MM.1S (cell line): ENCODE measurements at regions not wholly inside any gene's neighbourhood (a gene's known extent, or its start where the extent isn't known, plus 50 kb on each side); places are given as distances from the start of the nearest gene placed in this dataset.
"Not testable (repeated sequence)": the region's sequence is repeated elsewhere in the genome, so short reads cannot be mapped to it uniquely, and the experiment has no call there.

Experiments
- DNase-seq: peaks from one replicate; pipeline ENCODE4 v3.0.0-alpha.2; 2015
- H2AFZ ChIP-seq: fragments of 300-600 bp; sonication (generic); 2 replicates; pipeline ENCODE4 v1.6.0; 2016; ENCODE audit warnings: antibody characterized with exemption, low read length
- H3F3A ChIP-seq: fragments of 300-600 bp; sonication (generic); 2 replicates; pipeline ENCODE4 v1.6.1; 2016; ENCODE audit warnings: mild to moderate bottlenecking, antibody characterized with exemption, low read length, moderate library complexity, mixed read lengths; ENCODE audit not compliant: insufficient read depth
- H3K27ac ChIP-seq: fragments of 300-600 bp; sonication (generic); 2 replicates; pipeline ENCODE4 v1.5.1; 2016; ENCODE audit warnings: mild to moderate bottlenecking, low read length
- H3K27me3 ChIP-seq: fragments of 300-600 bp; sonication (generic); replicated peaks from 2 replicates; pipeline ENCODE4 v1.6.0; 2016; ENCODE audit warnings: low read length; ENCODE audit not compliant: insufficient read depth
- H3K36me3 ChIP-seq: fragments of 300-600 bp; sonication (generic); replicated peaks from 2 replicates; pipeline ENCODE4 v1.6.1; 2016; ENCODE audit warnings: mild to moderate bottlenecking, low read length, mixed read lengths; ENCODE audit not compliant: insufficient read depth
- H3K4me1 ChIP-seq: fragments of 300-600 bp; sonication (generic); 2 replicates; pipeline ENCODE4 v1.6.1; 2016; ENCODE audit warnings: low read length, mixed read lengths
- H3K4me2 ChIP-seq: fragments of 300-600 bp; sonication (generic); 2 replicates; pipeline ENCODE4 v1.6.0; 2016; ENCODE audit warnings: low read depth, low read length
- H3K4me3 ChIP-seq: fragments of 300-600 bp; sonication (generic); 2 replicates; pipeline ENCODE4 v1.5.1; 2016; ENCODE audit warnings: low read length, mixed read lengths
- H3K79me2 ChIP-seq: fragments of 300-600 bp; sonication (generic); 2 replicates; pipeline ENCODE4 v1.6.1; 2016; ENCODE audit warnings: mixed run types, low read length, mixed read lengths
- H3K9ac ChIP-seq: fragments of 300-600 bp; sonication (generic); 2 replicates; pipeline ENCODE4 v1.6.1; 2016; ENCODE audit warnings: low read length, mixed read lengths
- H3K9me2 ChIP-seq: fragments of 300-600 bp; sonication (generic); replicated peaks from 2 replicates; pipeline ENCODE4 v1.6.1; 2016; ENCODE audit warnings: mild to moderate bottlenecking, low read length, mixed read lengths; ENCODE audit not compliant: insufficient read depth
- H3K9me3 ChIP-seq: fragments of 300-600 bp; sonication (generic); replicated peaks from 2 replicates; pipeline ENCODE4 v1.6.1; 2016; ENCODE audit warnings: mild to moderate bottlenecking, low read length, mixed read lengths; ENCODE audit not compliant: insufficient read depth
- H4K20me1 ChIP-seq: fragments of 300-600 bp; sonication (generic); 2 replicates; pipeline ENCODE4 v1.6.1; 2016; ENCODE audit warnings: mild to moderate bottlenecking, low read length, moderate library complexity, mixed read lengths; ENCODE audit not compliant: insufficient read depth
- EZH2 ChIP-seq: fragments of 300-600 bp; sonication (generic); optimal IDR thresholded peaks from 2 replicates; pipeline ENCODE3; 2017; ENCODE audit warnings: low read depth, mild to moderate bottlenecking, antibody characterized with exemption, low read length, mixed read lengths
- EZH2phosphoT487 ChIP-seq: fragments of 300-600 bp; sonication (generic); IDR thresholded peaks from 2 replicates; pipeline ENCODE4 v1.6.1; 2018; ENCODE audit warnings: antibody characterized with exemption, low read length
- TF ChIP-seq, protein P1 (sequence below): fragments of 300-600 bp; sonication (generic); IDR thresholded peaks from 2 replicates; pipeline ENCODE4 v1.5.1; 2016; ENCODE audit warnings: antibody characterized with exemption, low read length, mixed read lengths

DNA sequence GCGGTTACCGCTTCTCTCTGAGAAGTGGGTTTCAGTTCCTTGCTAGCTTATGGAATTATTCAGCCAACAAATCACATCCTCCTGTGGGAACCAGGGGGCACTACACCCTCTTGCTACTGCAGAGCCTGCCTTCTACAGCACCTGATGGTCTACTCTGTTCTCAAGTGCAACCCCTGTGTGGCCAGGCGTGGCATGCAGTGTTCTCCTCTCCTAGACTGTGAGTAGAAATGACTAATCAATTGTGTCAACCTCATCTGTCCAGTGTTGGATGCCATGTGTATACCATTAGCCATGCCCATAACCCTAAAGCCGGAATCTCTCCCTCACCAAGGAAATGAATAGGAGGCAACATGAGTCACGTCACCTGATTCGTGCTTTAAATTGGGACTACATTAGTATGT, 117.2 kb upstream of the LIFR start:
- H3K4me1 ChIP-seq = no peaks in the 10 kb centered on the region
- H3K27me3 ChIP-seq = no peaks in the 10 kb centered on the region
- H3K4me3 ChIP-seq = no peak overlapping the region
- H3K36me3 ChIP-seq = no peaks in the 10 kb centered on the region
- no peaks in the 10 kb centered on the region for H3K79me2 ChIP-seq
- H4K20me1 ChIP-seq = no peaks in the 10 kb centered on the region
- H3K9me2 ChIP-seq = no peaks in the 10 kb centered on the region
- DNase-seq = no peak
- H3K4me2 ChIP-seq = no peak overlapping the region
- H2AFZ ChIP-seq = no peak overlapping the region
- no peaks in the 10 kb centered on the region for H3K9me3 ChIP-seq
- TF ChIP-seq, protein P1, sequence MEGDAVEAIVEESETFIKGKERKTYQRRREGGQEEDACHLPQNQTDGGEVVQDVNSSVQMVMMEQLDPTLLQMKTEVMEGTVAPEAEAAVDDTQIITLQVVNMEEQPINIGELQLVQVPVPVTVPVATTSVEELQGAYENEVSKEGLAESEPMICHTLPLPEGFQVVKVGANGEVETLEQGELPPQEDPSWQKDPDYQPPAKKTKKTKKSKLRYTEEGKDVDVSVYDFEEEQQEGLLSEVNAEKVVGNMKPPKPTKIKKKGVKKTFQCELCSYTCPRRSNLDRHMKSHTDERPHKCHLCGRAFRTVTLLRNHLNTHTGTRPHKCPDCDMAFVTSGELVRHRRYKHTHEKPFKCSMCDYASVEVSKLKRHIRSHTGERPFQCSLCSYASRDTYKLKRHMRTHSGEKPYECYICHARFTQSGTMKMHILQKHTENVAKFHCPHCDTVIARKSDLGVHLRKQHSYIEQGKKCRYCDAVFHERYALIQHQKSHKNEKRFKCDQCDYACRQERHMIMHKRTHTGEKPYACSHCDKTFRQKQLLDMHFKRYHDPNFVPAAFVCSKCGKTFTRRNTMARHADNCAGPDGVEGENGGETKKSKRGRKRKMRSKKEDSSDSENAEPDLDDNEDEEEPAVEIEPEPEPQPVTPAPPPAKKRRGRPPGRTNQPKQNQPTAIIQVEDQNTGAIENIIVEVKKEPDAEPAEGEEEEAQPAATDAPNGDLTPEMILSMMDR = no peak
- TF ChIP-seq EZH2phosphoT487 = no peak
- no peak for TF ChIP-seq EZH2
- no peaks in the 10 kb centered on the region for H3F3A ChIP-seq
- no peak overlapping the region for H3K9ac ChIP-seq
- no peak overlapping the region for H3K27ac ChIP-seq

DNA sequence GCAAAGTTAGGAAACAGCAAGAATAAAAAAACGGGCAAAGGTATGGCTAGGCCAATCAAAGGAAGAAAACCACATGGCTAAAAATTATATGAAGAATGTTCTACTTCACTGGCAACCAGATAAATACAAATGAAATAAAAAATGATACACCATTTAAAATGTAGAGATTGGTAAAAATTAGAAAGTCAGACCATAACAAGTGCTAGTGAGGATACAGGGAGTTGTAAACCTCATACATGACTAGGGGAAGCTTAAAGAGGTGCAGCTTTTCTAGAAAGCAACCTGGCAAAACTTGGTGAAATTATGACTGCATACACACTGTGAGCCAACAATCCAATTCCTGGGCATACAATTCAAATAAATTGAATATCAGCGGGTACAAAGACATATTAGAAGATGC, 119.0 kb upstream of the LIFR start:
- no peak for DNase-seq
- no peaks in the 10 kb centered on the region for H3K79me2 ChIP-seq
- no peak overlapping the region for H2AFZ ChIP-seq
- H3K27me3 ChIP-seq = no peaks in the 10 kb centered on the region
- no peaks in the 10 kb centered on the region for H3F3A ChIP-seq
- H4K20me1 ChIP-seq = no peaks in the 10 kb centered on the region
- TF ChIP-seq, protein P1 = no peak
- TF ChIP-seq EZH2phosphoT487 = no peak
- no peak for TF ChIP-seq EZH2
- H3K4me2 ChIP-seq = no peak overlapping the region
- H3K9me3 ChIP-seq = no peaks in the 10 kb centered on the region
- H3K27ac ChIP-seq = no peak overlapping the region
- H3K9ac ChIP-seq = no peak overlapping the region
- no peaks in the 10 kb centered on the region for H3K36me3 ChIP-seq
- no peaks in the 10 kb centered on the region for H3K9me2 ChIP-seq
- no peak overlapping the region for H3K4me3 ChIP-seq
- H3K4me1 ChIP-seq = no peaks in the 10 kb centered on the region

DNA sequence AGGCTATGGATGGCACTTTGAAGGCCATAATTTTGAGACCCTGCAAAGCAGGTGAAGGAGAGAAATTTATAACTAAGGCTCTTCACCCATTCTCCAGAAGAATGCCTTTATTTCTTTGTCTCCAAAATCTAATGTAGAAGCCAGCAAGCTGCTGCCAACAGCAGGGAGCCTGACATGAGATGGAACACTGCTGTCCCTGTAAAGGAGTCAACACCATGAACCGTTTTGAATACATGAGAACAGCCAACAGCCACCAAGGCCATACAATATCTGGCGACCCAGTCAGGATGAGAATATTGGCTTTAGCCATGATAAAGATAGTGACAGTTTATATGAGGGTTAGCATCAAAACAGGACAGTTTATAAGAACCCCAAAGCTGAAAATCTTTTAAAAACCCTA, 121.2 kb upstream of the LIFR start:
- H4K20me1 ChIP-seq = no peaks in the 10 kb centered on the region
- no peaks in the 10 kb centered on the region for H3K4me1 ChIP-seq
- no peaks in the 10 kb centered on the region for H3K27me3 ChIP-seq
- TF ChIP-seq EZH2 (no peak), EZH2phosphoT487 (no peak)
- TF ChIP-seq, protein P1 = no peak
- no peak overlapping the region for H3K9ac ChIP-seq
- no peak for DNase-seq
- no peak overlapping the region for H3K4me2 ChIP-seq
- H3K36me3 ChIP-seq = no peaks in the 10 kb centered on the region
- no peak overlapping the region for H3K4me3 ChIP-seq
- H3F3A ChIP-seq = no peaks in the 10 kb centered on the region
- H2AFZ ChIP-seq = no peak overlapping the region
- H3K9me3 ChIP-seq = no peaks in the 10 kb centered on the region
- H3K9me2 ChIP-seq = no peaks in the 10 kb centered on the region
- H3K27ac ChIP-seq = no peak overlapping the region
- no peaks in the 10 kb centered on the region for H3K79me2 ChIP-seq

DNA sequence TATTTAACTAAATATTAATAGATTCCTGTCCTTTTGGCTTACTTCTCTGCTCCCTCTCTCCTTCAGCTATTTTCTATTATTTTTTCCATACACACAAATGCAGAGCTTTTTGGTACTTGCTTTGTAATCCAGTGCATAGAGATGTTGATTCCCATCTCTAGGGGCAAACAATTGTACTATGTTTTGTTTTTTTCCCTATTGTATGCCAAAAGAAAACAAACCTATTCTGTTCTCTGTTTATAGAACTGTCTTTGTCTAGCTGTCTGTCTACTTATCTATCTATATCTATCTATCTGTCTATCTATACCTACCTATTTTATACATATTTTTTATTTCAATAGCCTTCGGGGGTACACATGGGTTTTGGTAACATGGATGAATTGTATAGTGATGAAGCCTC, 121.6 kb upstream of the LIFR start:
- no peaks in the 10 kb centered on the region for H3F3A ChIP-seq
- TF ChIP-seq EZH2 (no peak), EZH2phosphoT487 (no peak)
- TF ChIP-seq, protein P1 = no peak
- no peaks in the 10 kb centered on the region for H3K9me2 ChIP-seq

DNA sequence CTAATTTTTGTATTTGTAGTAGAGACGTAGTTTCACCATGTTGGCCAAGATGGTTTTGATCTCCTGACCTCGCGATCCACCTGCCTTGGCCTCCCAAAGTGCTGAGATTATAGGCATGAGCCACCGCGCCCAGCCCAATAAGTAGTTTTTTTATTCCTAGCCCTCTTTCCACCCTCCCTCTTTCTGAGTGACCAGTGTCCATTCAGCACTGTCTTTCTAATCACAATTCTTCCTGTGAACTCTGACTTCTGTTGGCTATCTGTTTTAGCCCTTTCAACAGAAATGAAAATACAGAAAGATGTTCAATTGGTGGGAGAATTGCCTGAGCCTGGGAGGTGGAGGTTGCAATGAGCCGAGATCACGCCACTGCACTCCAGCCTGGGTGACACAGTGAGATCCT, 122.3 kb upstream of the LIFR start:
- not testable (repeated sequence) for H3K27me3 ChIP-seq, H3K9me3 ChIP-seq, H3K79me2 ChIP-seq, H2AFZ ChIP-seq, H3K27ac ChIP-seq, H3K36me3 ChIP-seq, H3K4me2 ChIP-seq, H4K20me1 ChIP-seq, H3K4me1 ChIP-seq, H3F3A ChIP-seq, H3K4me3 ChIP-seq, DNase-seq, H3K9me2 ChIP-seq, H3K9ac ChIP-seq

More for the DNA sequence above, 121.6 kb upstream of the LIFR start:
- Histone ChIP-seq H2AFZ (no peak overlapping the region), H3K4me1 (no peaks in the 10 kb centered on the region), H3K79me2 (no peaks in the 10 kb centered on the region), H3K27ac (no peak overlapping the region), H3K9ac (no peak overlapping the region), H3K4me3 (no peak overlapping the region), H3K27me3 (no peaks in the 10 kb centered on the region), H3K9me3 (no peaks in the 10 kb centered on the region), H3K36me3 (no peaks in the 10 kb centered on the region), H4K20me1 (no peaks in the 10 kb centered on the region), H3K4me2 (no peak overlapping the region)
- no peak for DNase-seq
